Stimulated activated CD4-positive, alpha-beta T cell treated with anti-CD3 and anti-CD28 coated beads, Interleukin-1b, Interleukin-23, amount 100 ng/mL, for 48 hours (primary cell): ENCODE measurements at regions not wholly inside any gene's neighbourhood (a gene's known extent, or its start where the extent isn't known, plus 50 kb on each side); places are given as distances from the start of the nearest gene placed in this dataset.
"Not testable (repeated sequence)": the region's sequence is repeated elsewhere in the genome, so short reads cannot be mapped to it uniquely, and the experiment has no call there.

Experiments
- DNase-seq: peaks from one replicate; pipeline ENCODE4 v3.0.0-alpha.2; 2020

- no peak for DNase-seq
These were observed 136.0 kb upstream of the FAM20C start for GRCh38 chr7:56291-56913.

- DNase-seq, result no peak
These were observed 135.3 kb upstream of the FAM20C start for GRCh38 chr7:57071-57470.

- no peak for DNase-seq
These were observed 134.7 kb upstream of the FAM20C start for GRCh38 chr7:57482-58255.

- DNase-seq, result no peak
These were observed 134.1 kb upstream of the FAM20C start for GRCh38 chr7:58316-58715.

GRCh38 chr7:59079-60016 is 133.0 kb upstream of the FAM20C start:
- no peak for DNase-seq

GRCh38 chr7:60017-60675 is 132.2 kb upstream of the FAM20C start:
- DNase-seq, result no peak

GRCh38 chr7:60706-61105 is 131.7 kb upstream of the FAM20C start:
- DNase-seq, result no peak

- no peak for DNase-seq
These were observed 131.3 kb upstream of the FAM20C start for GRCh38 chr7:61111-61510.

- DNase-seq, result no peak
These were observed 130.6 kb upstream of the FAM20C start for GRCh38 chr7:61576-62360.

- DNase-seq, result no peak
These were observed 129.8 kb upstream of the FAM20C start for GRCh38 chr7:62361-63116.

GRCh38 chr7:63117-63480 is 129.3 kb upstream of the FAM20C start:
- DNase-seq, result no peak

GRCh38 chr7:63521-64021 is 128.8 kb upstream of the FAM20C start:
- DNase-seq, result no peak

GRCh38 chr7:64098-64915 is 128.1 kb upstream of the FAM20C start:
- no peak for DNase-seq

- DNase-seq, result no peak
These were observed 127.4 kb upstream of the FAM20C start for GRCh38 chr7:64916-65341.

- DNase-seq, result no peak
These were observed 126.8 kb upstream of the FAM20C start for GRCh38 chr7:65554-65953.

- no peak for DNase-seq
These were observed 126.1 kb upstream of the FAM20C start for GRCh38 chr7:66296-66695.

- no peak for DNase-seq
These were observed 125.6 kb upstream of the FAM20C start for GRCh38 chr7:66741-67140.

- DNase-seq, result no peak
These were observed 124.5 kb upstream of the FAM20C start for GRCh38 chr7:67661-68395.

GRCh38 chr7:68629-69028 is 123.7 kb upstream of the FAM20C start:
- DNase-seq, result no peak

- DNase-seq, result not testable (repeated sequence)
These were observed 123.3 kb upstream of the FAM20C start for GRCh38 chr7:69052-69451.
